GM12872 (cell line): ENCODE measurements at regions not wholly inside any gene's neighbourhood (a gene's known extent, or its start where the extent isn't known, plus 50 kb on each side); places are given as distances from the start of the nearest gene placed in this dataset.

Experiments used
- CTCF ChIP-seq: IDR thresholded peaks from 3 replicates; pipeline ENCODE4 v1.5.1; 2011; ENCODE audit warnings: low read depth, mild to moderate bottlenecking, low read length, moderate library complexity; ENCODE audit not compliant: insufficient read depth

- no peak for TF ChIP-seq CTCF
These were observed 134.8 kb downstream of the CCDC59 start for GRCh38 chr12:82223426-82223825.

GRCh38 chr12:82216475-82216874, 141.7 kb downstream of the CCDC59 start:
- no peak for TF ChIP-seq CTCF

- no peak for TF ChIP-seq CTCF
These were observed 144.4 kb downstream of the CCDC59 start for GRCh38 chr12:82213761-82214160.

- no peak for TF ChIP-seq CTCF
These were observed 147.3 kb downstream of the CCDC59 start for GRCh38 chr12:82210882-82211281.

- no peak for TF ChIP-seq CTCF
These were observed 148.7 kb downstream of the CCDC59 start for GRCh38 chr12:82209533-82209932.

- TF ChIP-seq CTCF: no peak
These were observed 150.6 kb downstream of the CCDC59 start for GRCh38 chr12:82207556-82207955.

GRCh38 chr12:82203086-82203485, 155.1 kb downstream of the CCDC59 start:
- TF ChIP-seq CTCF: no peak

GRCh38 chr12:82187595-82187994, 170.6 kb downstream of the CCDC59 start:
- no peak for TF ChIP-seq CTCF
